ENCODE measurements at regions not wholly inside any gene's neighbourhood (a gene's known extent, or its start where the extent isn't known, plus 50 kb on each side); places are given as distances from the start of the nearest gene placed in this dataset.
"Not testable (repeated sequence)": the region's sequence is repeated elsewhere in the genome, so short reads cannot be mapped to it uniquely, and the experiment has no call there.

DNA sequence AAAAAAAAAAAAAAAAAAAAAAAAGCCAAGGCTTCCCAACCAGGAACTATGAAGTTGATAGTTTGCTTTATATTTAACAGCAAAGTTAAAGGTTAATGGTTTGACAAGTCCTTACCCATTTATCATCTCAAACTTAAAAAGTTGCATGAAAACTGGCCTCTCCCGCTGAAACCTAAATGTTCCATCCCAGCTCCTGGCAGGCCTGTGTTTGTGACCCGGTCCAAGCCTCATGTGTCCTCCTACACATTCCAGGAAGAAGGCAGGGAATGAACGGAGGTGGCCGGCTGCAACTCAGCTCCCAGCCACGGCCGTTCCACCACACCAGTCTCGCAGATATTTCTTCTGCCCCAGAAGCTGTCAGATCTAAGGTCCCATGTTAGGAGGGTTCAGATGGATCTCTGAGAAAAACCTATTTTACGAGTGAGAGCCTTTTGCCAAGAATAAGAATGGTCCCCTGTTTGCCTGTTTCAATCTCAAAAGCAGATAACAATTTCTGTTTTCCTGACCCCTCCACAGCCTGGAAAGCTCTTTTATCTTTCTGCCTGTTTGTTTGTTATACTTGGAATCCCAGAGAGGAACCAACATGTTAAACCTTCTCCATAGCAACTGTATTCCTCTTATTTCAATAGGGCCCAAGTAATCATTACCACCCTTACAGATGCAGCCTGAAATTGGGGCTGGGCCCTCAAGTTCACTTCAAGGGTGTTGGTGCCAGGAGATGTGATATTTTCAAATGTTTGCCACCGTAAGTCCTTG is 56.5 kb downstream of the KCTD12 start:
- DNase-seq (ENCODE audit: low read depth, low spot score), result no peak

- DNase-seq (ENCODE audit: low read depth, low spot score), result no peak
Measured at GRCh38 chr13:76828316-76828741, 57.9 kb downstream of the KCTD12 start.

- DNase-seq (ENCODE audit: low read depth, low spot score), result no peak
Measured at GRCh38 chr13:76826527-76826926, 59.7 kb downstream of the KCTD12 start.

GRCh38 chr13:76825430-76825829 is 60.8 kb downstream of the KCTD12 start:
- DNase-seq (ENCODE audit: low read depth, low spot score), result no peak

DNA sequence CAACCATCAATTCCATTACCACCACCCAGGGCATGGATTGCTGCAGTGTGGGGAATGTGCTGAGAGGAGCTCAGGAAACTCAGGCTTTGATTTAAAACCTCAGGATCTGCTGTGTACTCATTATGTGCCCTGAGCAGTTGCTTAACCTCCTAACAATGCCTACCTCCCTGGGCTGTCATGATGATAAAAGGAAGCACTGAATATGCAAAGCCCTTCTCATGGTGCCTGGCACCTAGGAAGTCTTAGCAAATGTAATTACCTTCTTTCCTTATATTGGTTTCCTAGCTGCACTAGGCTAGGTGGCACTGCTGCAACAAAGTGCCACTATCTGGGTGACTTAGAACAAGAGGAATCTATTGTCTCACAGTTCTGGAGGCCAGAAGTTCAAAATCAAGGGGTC is 62.2 kb downstream of the KCTD12 start:
- no peak for DNase-seq (ENCODE audit: low read depth, low spot score)

DNA sequence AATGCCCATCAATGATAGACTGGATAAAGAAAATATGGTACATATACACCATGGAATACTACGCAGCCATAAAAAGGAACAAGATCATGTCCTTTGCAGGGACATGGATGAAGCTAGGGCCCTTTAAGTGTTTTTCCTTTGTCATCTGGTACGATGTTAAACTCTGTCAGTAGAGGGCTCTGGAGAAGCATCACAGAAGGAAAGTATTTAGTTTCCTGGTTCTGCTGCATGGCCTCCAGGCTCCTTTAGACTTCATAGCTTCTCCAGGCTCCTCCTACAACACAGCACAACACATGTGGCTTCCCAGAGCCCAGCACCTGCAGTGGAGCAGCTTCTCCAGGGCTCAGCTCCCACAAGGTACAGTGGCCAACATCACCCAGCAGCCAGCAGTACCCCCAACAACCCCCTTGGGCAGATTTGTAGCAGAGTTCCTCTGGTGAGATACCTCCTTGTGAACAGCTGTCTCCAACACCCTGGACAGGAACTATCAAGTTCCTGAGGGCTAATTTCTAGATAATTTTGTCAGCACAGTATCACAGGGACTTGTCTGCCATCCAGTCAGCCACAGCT is 63.4 kb downstream of the KCTD12 start:
- DNase-seq (ENCODE audit: low read depth, low spot score), result no peak

GRCh38 chr13:76821222-76821621 is 65.0 kb downstream of the KCTD12 start:
- DNase-seq (ENCODE audit: low read depth, low spot score), result not testable (repeated sequence)

GRCh38 chr13:76820759-76821158 is 65.4 kb downstream of the KCTD12 start:
- DNase-seq (ENCODE audit: low read depth, low spot score), result no peak

GRCh38 chr13:76816394-76816793 is 69.8 kb downstream of the KCTD12 start:
- DNase-seq (ENCODE audit: low read depth, low spot score), result no peak

DNA sequence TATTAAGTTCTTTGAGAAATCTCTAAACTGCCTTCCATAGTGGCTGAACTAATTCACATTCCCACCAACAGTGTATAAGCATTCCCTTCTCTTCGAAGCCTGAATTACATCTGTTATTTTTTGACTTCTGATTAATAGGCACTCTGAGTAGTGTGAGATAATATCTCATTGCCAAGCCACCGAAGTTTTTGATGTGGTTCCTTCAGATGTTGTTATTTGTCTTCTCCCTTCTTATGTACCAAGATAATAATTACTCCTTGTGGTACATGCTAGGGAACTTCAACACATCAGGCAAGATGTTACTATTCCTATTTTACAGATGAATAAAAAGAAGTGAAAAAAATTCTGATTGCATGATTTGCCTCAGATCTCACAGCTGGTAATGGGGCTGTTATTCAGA is 70.9 kb downstream of the KCTD12 start:
- no peak for DNase-seq (ENCODE audit: low read depth, low spot score)

DNA sequence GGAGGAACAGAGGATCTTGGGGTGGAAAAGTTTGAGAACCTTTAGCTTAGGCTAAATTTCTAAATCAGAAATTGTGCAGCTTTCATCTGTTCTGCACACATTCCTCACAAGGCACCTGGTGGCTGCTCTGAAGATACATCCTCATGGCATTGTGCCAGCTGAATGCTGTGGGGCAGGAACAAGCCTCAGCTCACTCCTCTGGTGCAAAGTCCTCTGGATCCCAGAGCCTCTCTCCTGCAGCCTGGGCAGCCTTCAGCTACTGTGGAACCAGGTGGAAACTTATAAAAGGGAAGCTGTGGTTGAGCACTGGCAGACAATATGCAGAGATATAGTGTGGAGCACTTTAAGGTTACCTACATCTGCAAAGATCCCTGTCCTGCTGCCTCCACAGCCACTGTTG is 72.3 kb downstream of the KCTD12 start:
- DNase-seq (ENCODE audit: low read depth, low spot score), result no peak

- no peak for DNase-seq (ENCODE audit: low read depth, low spot score)
Measured at GRCh38 chr13:76813000-76813691, 73.1 kb downstream of the KCTD12 start.

GRCh38 chr13:76812206-76812897 is 73.9 kb downstream of the KCTD12 start:
- DNase-seq (ENCODE audit: low read depth, low spot score), result no peak

DNA sequence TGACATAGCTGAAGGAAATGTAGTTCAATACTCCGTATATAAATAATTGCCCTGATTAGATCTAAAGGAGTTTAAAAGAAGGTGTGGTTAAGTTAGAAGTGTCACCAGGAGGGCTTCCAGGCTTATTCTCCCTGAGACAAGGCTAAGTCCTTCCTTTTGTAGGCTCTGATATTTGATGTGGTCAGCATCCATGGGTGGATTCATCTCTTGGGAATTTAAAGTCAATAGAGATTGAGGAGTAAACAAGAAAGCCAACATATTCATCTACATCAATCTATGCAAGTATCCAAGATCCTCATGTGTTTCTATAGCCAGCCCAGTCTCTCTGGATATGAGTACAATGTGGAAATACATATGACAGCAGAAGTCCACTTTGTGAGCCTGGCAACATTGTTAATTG is 76.8 kb downstream of the KCTD12 start:
- DNase-seq (ENCODE audit: low read depth, low spot score), result no peak

- no peak for DNase-seq (ENCODE audit: low read depth, low spot score)
Measured at GRCh38 chr13:76808927-76809326, 77.3 kb downstream of the KCTD12 start.

DNA sequence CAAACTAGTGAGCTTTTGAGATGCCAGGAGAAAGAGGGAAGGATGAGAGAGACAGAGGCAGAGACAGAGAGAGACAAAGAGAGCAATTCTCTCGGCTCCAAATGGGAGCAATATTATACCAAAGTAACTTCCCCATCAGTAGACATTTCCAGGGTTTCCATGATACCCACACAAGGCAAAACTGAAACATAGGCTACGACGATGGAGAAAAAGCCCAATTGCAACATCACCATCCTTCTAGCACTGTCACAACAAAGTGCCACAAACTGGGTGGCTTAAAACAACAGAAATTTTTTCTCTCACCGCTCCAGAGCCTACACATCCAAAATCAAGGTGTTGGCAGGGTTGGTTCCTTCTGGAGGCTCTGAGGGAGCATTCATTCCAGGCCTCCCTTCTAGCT is 81.4 kb downstream of the KCTD12 start:
- DNase-seq (ENCODE audit: low read depth, low spot score), result no peak

DNA sequence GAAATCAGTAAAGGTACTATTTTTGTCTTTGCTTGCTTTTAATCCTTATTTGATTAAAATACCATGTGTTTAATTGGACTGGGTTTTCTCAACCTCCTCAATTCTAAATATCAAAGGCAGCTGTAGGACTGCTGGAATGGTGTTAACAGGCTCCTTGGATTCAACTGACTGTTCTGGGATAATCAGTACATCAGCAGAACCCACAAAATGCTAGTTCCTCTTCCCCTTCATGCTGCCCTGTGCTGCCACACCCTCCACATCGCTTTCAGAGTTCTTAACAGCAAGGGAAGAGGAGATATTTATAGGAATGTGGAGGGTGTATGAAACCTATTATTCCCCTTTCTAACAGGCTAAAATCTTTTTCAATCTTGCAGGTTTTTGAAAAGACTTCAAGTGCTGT is 82.4 kb downstream of the KCTD12 start:
- DNase-seq (ENCODE audit: low read depth, low spot score), result no peak

- DNase-seq (ENCODE audit: low read depth, low spot score), result no peak
Measured at GRCh38 chr13:76800943-76801342, 85.3 kb downstream of the KCTD12 start.

- DNase-seq (ENCODE audit: low read depth, low spot score), result no peak
Measured at GRCh38 chr13:76799696-76800095, 86.5 kb downstream of the KCTD12 start.

- no peak for DNase-seq (ENCODE audit: low read depth, low spot score)
Measured at GRCh38 chr13:76798037-76798436, 88.2 kb downstream of the KCTD12 start.

DNA sequence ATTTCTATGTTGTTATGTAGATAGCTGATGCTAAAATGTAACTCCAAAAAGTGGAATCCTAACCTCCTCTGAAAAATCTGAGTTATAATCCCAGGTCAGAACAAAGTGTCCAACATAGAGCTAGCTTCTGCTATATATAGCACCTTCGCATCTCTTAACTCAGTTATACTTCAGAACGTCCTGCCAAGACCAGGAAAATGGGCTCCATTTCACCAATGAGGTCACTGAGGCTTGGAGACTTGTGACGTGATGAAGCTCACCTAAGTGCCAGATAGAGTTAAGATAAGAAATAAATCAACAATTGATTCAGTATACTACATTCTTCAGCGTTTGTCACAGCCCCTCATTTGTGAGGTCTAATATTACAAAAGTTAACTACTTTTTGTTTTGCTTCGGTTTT is 88.8 kb downstream of the KCTD12 start:
- DNase-seq (ENCODE audit: low read depth, low spot score), result no peak

- DNase-seq (ENCODE audit: low read depth, low spot score), result no peak
Measured at GRCh38 chr13:76796851-76797250, 89.4 kb downstream of the KCTD12 start.

All from brain pericyte (primary cell).